IPS-NIHi11 (cell line): ENCODE measurements at regions not wholly inside any gene's neighbourhood (a gene's known extent, or its start where the extent isn't known, plus 50 kb on each side); places are given as distances from the start of the nearest gene placed in this dataset.
"Not testable (repeated sequence)": the region's sequence is repeated elsewhere in the genome, so short reads cannot be mapped to it uniquely, and the experiment has no call there.

ENCODE experiments used
- DNase-seq: peaks from one replicate; pipeline ENCODE4 v3.0.0; 2012; ENCODE audit warnings: mixed read lengths, low spot score

- DNase-seq: no peak
Observed at GRCh38 chr3:180420016-180420415, 181.9 kb upstream of the TTC14 start.

- DNase-seq: no peak
Observed at GRCh38 chr3:180420804-180421203, 181.2 kb upstream of the TTC14 start.

GRCh38 chr3:180421221-180421620, 180.7 kb upstream of the TTC14 start:
- DNase-seq: no peak

GRCh38 chr3:180421721-180422120, 180.2 kb upstream of the TTC14 start:
- DNase-seq: no peak

GRCh38 chr3:180424305-180424704, 177.7 kb upstream of the TTC14 start:
- DNase-seq: not testable (repeated sequence)

GRCh38 chr3:180430896-180431295, 171.1 kb upstream of the TTC14 start:
- no peak for DNase-seq

- no peak for DNase-seq
Observed at GRCh38 chr3:180433152-180433551, 168.8 kb upstream of the TTC14 start.

GRCh38 chr3:180447136-180447535, 154.8 kb upstream of the TTC14 start:
- no peak for DNase-seq

- not testable (repeated sequence) for DNase-seq
Observed at GRCh38 chr3:180448407-180448806, 153.6 kb upstream of the TTC14 start.

- no peak for DNase-seq
Observed at GRCh38 chr3:180457225-180457624, 144.7 kb upstream of the TTC14 start.

- no peak for DNase-seq
Observed at GRCh38 chr3:180466401-180467011, 135.5 kb upstream of the TTC14 start.

- DNase-seq: no peak
Observed at GRCh38 chr3:180467177-180467576, 134.8 kb upstream of the TTC14 start.

GRCh38 chr3:180469149-180469548, 132.8 kb upstream of the TTC14 start:
- DNase-seq: no peak

GRCh38 chr3:180478695-180479094, 123.3 kb upstream of the TTC14 start:
- DNase-seq: no peak

GRCh38 chr3:180492047-180492446, 109.9 kb upstream of the TTC14 start:
- no peak for DNase-seq

GRCh38 chr3:180496995-180497394, 105.0 kb upstream of the TTC14 start:
- DNase-seq: no peak

GRCh38 chr3:180516368-180516767, 85.6 kb upstream of the TTC14 start:
- DNase-seq: no peak

- DNase-seq: no peak
Observed at GRCh38 chr3:180523040-180523439, 78.9 kb upstream of the TTC14 start.

- no peak for DNase-seq
Observed at GRCh38 chr3:180528843-180529242, 73.1 kb upstream of the TTC14 start.

- DNase-seq: no peak
Observed at GRCh38 chr3:180529778-180530177, 72.2 kb upstream of the TTC14 start.

- DNase-seq: no peak
Observed at GRCh38 chr3:180530276-180530675, 71.7 kb upstream of the TTC14 start.

- DNase-seq: no peak
Observed at GRCh38 chr3:180531303-180532278, 70.4 kb upstream of the TTC14 start.

GRCh38 chr3:180534828-180535227, 67.1 kb upstream of the TTC14 start:
- DNase-seq: no peak
